ENCODE measurements at regions not wholly inside any gene's neighbourhood (a gene's known extent, or its start where the extent isn't known, plus 50 kb on each side); places are given as distances from the start of the nearest gene placed in this dataset.

GRCh38 chr1:163842571-163842970 is 520.8 kb downstream of the NUF2 start:
- Histone ChIP-seq H2AK5ac (ENCODE audit: low read depth, low read length) (no peak overlapping the region), H2BK20ac (ENCODE audit: low read depth, low read length) (no peak overlapping the region), H3K9ac (ENCODE audit: low read depth, low read length) (no peak overlapping the region), H3K27ac (ENCODE audit: insufficient read depth, low read length) (no peak overlapping the region), H3K9me1 (ENCODE audit: insufficient read depth, low read length) (no peaks in the 10 kb centered on the region), H4K91ac (ENCODE audit: insufficient read depth, low read depth, low read length) (no peak overlapping the region), H2BK15ac (ENCODE audit: low read depth, low read length) (no peak overlapping the region), H2AFZ (replicated peaks; ENCODE audit: low read length, poor library complexity) (no peak overlapping the region), H3K9me3 (ENCODE audit: control insufficient read depth, insufficient read depth, low read length) (no peaks in the 10 kb centered on the region), H3K18ac (ENCODE audit: low read depth, low read length) (no peak overlapping the region), H3K27me3 (ENCODE audit: control insufficient read depth, insufficient read depth, low read length) (no peaks in the 10 kb centered on the region), H4K8ac (ENCODE audit: low read depth in 2 of 2, low read length in 2 of 2) (no peak overlapping the region), H3K79me1 (ENCODE audit: low read depth in 1 of 2, low read length in 2 of 2) (no peaks in the 10 kb centered on the region), H3K4me1 (ENCODE audit: control insufficient read depth, insufficient read depth, low read length) (no peaks in the 10 kb centered on the region), H3K36me3 (ENCODE audit: control insufficient read depth, insufficient read depth, low read length) (no peaks in the 10 kb centered on the region), H3K4me2 (ENCODE audit: low read depth, low read length) (no peak overlapping the region), H3K4me3 (ENCODE audit: insufficient read depth, low read depth, low read length) (no peak overlapping the region), H3K56ac (ENCODE audit: extremely low read depth, insufficient read depth, low read length) (no peak overlapping the region), H3K4ac (ENCODE audit: low read depth, low read length) (no peak overlapping the region), H2BK5ac (ENCODE audit: low read depth, low read length, poor library complexity, severe bottlenecking) (no peak overlapping the region), H3K23ac (ENCODE audit: low read depth, low read length) (no peak overlapping the region), H3K14ac (replicated peaks; ENCODE audit: low read depth, low read length) (no peak overlapping the region), H4K5ac (ENCODE audit: low read depth, low read length) (no peak overlapping the region), H4K20me1 (ENCODE audit: insufficient read depth, low read length) (no peaks in the 10 kb centered on the region), H2AK9ac (replicated peaks; ENCODE audit: low read depth, low read length, poor library complexity) (no peak overlapping the region), H2BK120ac (ENCODE audit: low read depth, low read length) (no peak overlapping the region)
- TF ChIP-seq CHD1 (IDR thresholded peaks at IDR 0.05; ENCODE audit: low read depth, low read length), result no peak
- no peak for TF ChIP-seq POLR2A (IDR thresholded peaks at IDR 0.05; ENCODE audit: low read depth, low read length)
- TF ChIP-seq USF2 (IDR thresholded peaks at IDR 0.05; ENCODE audit: low read depth, low read length), result no peak
- TF ChIP-seq RCOR1 (IDR thresholded peaks at IDR 0.05; ENCODE audit: insufficient replicate concordance, low read length), result no peak
- TF ChIP-seq RFX5 (IDR thresholded peaks at IDR 0.05; ENCODE audit: low read depth, low read length), result no peak
- no peak for TF ChIP-seq CTCF (conservative IDR thresholded peaks at IDR 0.05; ENCODE audit: low read depth, low read length)
- no peak for TF ChIP-seq ELK1 (IDR thresholded peaks at IDR 0.05; ENCODE audit: borderline replicate concordance, low read depth, low read length)
- no peak for TF ChIP-seq CEBPB (IDR thresholded peaks at IDR 0.05; ENCODE audit: low read depth, low read length)
- no peak for TF ChIP-seq SMC3 (IDR thresholded peaks at IDR 0.05; ENCODE audit: low read depth, low read length)
- TF ChIP-seq NFE2L2 (IDR thresholded peaks at IDR 0.05; ENCODE audit: low read depth, low read length), result no peak
- TF ChIP-seq MAFK (IDR thresholded peaks at IDR 0.05; ENCODE audit: low read depth, low read length), result no peak
- no peak for TF ChIP-seq MAZ (IDR thresholded peaks at IDR 0.05; ENCODE audit: borderline replicate concordance, low read depth, low read length)
- TF ChIP-seq MXI1 (IDR thresholded peaks at IDR 0.05; ENCODE audit: borderline replicate concordance, low read depth, low read length), result no peak
- TF ChIP-seq RAD21 (IDR thresholded peaks at IDR 0.05; ENCODE audit: low read length), result no peak
- no peak for TF ChIP-seq FOS (IDR thresholded peaks at IDR 0.05; ENCODE audit: low read depth, low read length)
- no peak for TF ChIP-seq BHLHE40 (IDR thresholded peaks at IDR 0.05; ENCODE audit: low read depth, low read length)
- in situ Hi-C loops (cut with MboI; ENCODE audit: low sequenced_read_pairs) (no loop called here), intact Hi-C loops (cut with micrococcal nuclease) (no loop called here), dilution Hi-C loops (cut with HindIII; ENCODE audit: low sequenced_read_pairs, unreplicated experiment) (no loop called here)
- no TSS peak for BruUV-seq (replicated peaks)
- POLR2A ChIA-PET (ENCODE audit: unreplicated experiment), result no interaction called here
- no peak for DNase-seq
- CTCF ChIA-PET, result no interaction called here
- no peak for ATAC-seq (ENCODE audit: low read depth)
- WGBS, 2 experiments (ENCODE audit: extremely low coverage in 2 of 2, insufficient read length in 1 of 2), result no CpG with 5 or more reads among the region's 2 CpGs

Measured in IMR-90 (cell line).